ENCODE measurements at regions not wholly inside any gene's neighbourhood (a gene's known extent, or its start where the extent isn't known, plus 50 kb on each side); places are given as distances from the start of the nearest gene placed in this dataset.
"Not testable (repeated sequence)": the region's sequence is repeated elsewhere in the genome, so short reads cannot be mapped to it uniquely, and the experiment has no call there.

- DNase-seq (ENCODE audit: low read depth, low spot score) = no peak
- TF ChIP-seq CTCF (IDR thresholded peaks at IDR 0.05; ENCODE audit: low read depth, low read length) = no peak
- H3K4me3 ChIP-seq (ENCODE audit: low read depth, low read length) = no peak overlapping the region
- in situ Hi-C loops (cut with HindIII; ENCODE audit: low sequenced_read_pairs) = no loop called here
Observed at GRCh38 chr4:86450861-86451260, 91.0 kb upstream of the MAPK10 start.

GRCh38 chr4:86451560-86452330, 91.9 kb upstream of the MAPK10 start:
- H3K4me3 ChIP-seq (ENCODE audit: low read depth, low read length) = peak overlapping the region; percentile 30
- in situ Hi-C loops (cut with HindIII; ENCODE audit: low sequenced_read_pairs) = no loop called here
- no peak for DNase-seq (ENCODE audit: low read depth, low spot score)
- TF ChIP-seq CTCF (IDR thresholded peaks at IDR 0.05; ENCODE audit: low read depth, low read length) = no peak

- H3K4me3 ChIP-seq (ENCODE audit: low read depth, low read length) = peak overlapping the region; percentile 30
- in situ Hi-C loops (cut with HindIII; ENCODE audit: low sequenced_read_pairs) = no loop called here
Observed at GRCh38 chr4:86452422-86452891, 92.6 kb upstream of the MAPK10 start.

GRCh38 chr4:86452924-86453531, 93.2 kb upstream of the MAPK10 start:
- no peak for TF ChIP-seq CTCF (IDR thresholded peaks at IDR 0.05; ENCODE audit: low read depth, low read length)
- in situ Hi-C loops (cut with HindIII; ENCODE audit: low sequenced_read_pairs) = no loop called here
- peak overlapping the region; percentile 30 for H3K4me3 ChIP-seq (ENCODE audit: low read depth, low read length)
- DNase-seq (ENCODE audit: low read depth, low spot score) = peak; percentile 54

More at GRCh38 chr4:86452422-86452891, 92.6 kb upstream of the MAPK10 start:
- no peak for TF ChIP-seq CTCF (IDR thresholded peaks at IDR 0.05; ENCODE audit: low read depth, low read length)
- peak; percentile 43 for DNase-seq (ENCODE audit: low read depth, low spot score)

GRCh38 chr4:86453611-86454072, 93.8 kb upstream of the MAPK10 start:
- H3K4me3 ChIP-seq (ENCODE audit: low read depth, low read length); in situ Hi-C loops (cut with HindIII; ENCODE audit: low sequenced_read_pairs); DNase-seq (ENCODE audit: low read depth, low spot score): not testable (repeated sequence)

- TF ChIP-seq CTCF (IDR thresholded peaks at IDR 0.05; ENCODE audit: low read depth, low read length) = no peak
- DNase-seq (ENCODE audit: low read depth, low spot score) = no peak
- H3K4me3 ChIP-seq (ENCODE audit: low read depth, low read length) = no peak overlapping the region
- in situ Hi-C loops (cut with HindIII; ENCODE audit: low sequenced_read_pairs) = no loop called here
Observed at GRCh38 chr4:86461849-86462248, 102.0 kb upstream of the MAPK10 start.

Data from astrocyte of the spinal cord (primary cell).